ENCODE measurements at regions not wholly inside any gene's neighbourhood (a gene's known extent, or its start where the extent isn't known, plus 50 kb on each side); places are given as distances from the start of the nearest gene placed in this dataset.
"Not testable (repeated sequence)": the region's sequence is repeated elsewhere in the genome, so short reads cannot be mapped to it uniquely, and the experiment has no call there.

- not testable (repeated sequence) for TF ChIP-seq EZH2 (IDR thresholded peaks at IDR 0.05; ENCODE audit: low read length, missing control alignments); CTCF (conservative IDR thresholded peaks at IDR 0.05 in 1 of 2, IDR thresholded peaks at IDR 0.05 in 1 of 2; ENCODE audit: low read depth in 1 of 2, low read length in 2 of 2)
Observed at GRCh38 chr2:91770046-91770575, 3078.6 kb downstream of the RPIA start.
